WTC11 (cell line): ENCODE measurements at regions not wholly inside any gene's neighbourhood (a gene's known extent, or its start where the extent isn't known, plus 50 kb on each side); places are given as distances from the start of the nearest gene placed in this dataset.

Source experiments
- ATAC-seq: fragments of 200-7000 bp; cut with Tn5 transposase; 2 replicates; pipeline ENCODE4 v1.10.0; 2021; ENCODE audit warnings: mild to moderate bottlenecking, moderate library complexity
- CTCF ChIA-PET: fragments of 300-600 bp; sonication (Branson Sonifier 250); formaldehyde crosslinking; loops from one replicate; lab custom pipeline; 2021; ENCODE audit warnings: antibody characterized with exemption; lab: Charles Lee
- POLR2A ChIA-PET: fragments of 350-600 bp; sonication (Branson Sonifier 250); formaldehyde crosslinking; loops from one replicate; lab custom pipeline; 2021; ENCODE audit warnings: antibody characterized with exemption; lab: Charles Lee
- DNase-seq: peaks from one replicate; pipeline ENCODE4 v3.0.0; 2021; ENCODE audit warnings: low spot score
- H3K27ac Mint-ChIP-seq: 2 replicates; pipeline ENCODE4 v1.8.0; 2021; ENCODE audit warnings: mixed read lengths
- H3K27me3 Mint-ChIP-seq: 2 replicates; pipeline ENCODE4 v1.8.0; 2021; ENCODE audit warnings: low read depth, mild to moderate bottlenecking, moderate library complexity, mixed read lengths
- H3K36me3 Mint-ChIP-seq: 2 replicates; pipeline ENCODE4 v1.8.0; 2021; ENCODE audit warnings: mixed read lengths
- H3K4me1 Mint-ChIP-seq: 2 replicates; pipeline ENCODE4 v1.8.0; 2022; ENCODE audit warnings: mixed read lengths
- H3K4me3 Mint-ChIP-seq: 2 replicates; pipeline ENCODE4 v1.8.0; 2021; ENCODE audit warnings: mild to moderate bottlenecking, moderate library complexity, mixed read lengths
- H3K9me3 Mint-ChIP-seq: 2 replicates; pipeline ENCODE4 v1.8.0; 2021; ENCODE audit warnings: mixed read lengths
- ATF1 ChIP-seq: sonication (generic); formaldehyde crosslinking; IDR thresholded peaks from 2 replicates; pipeline ENCODE4 v1.8.1; 2023; ENCODE audit warnings: mild to moderate bottlenecking, moderate library complexity, missing genetic modification reagents
- CDX4 ChIP-seq: fragments of 250-450 bp; sonication (Bioruptor Pico); IDR thresholded peaks from 2 replicates; pipeline ENCODE4 v1.9.0; 2021; ENCODE audit warnings: moderate library complexity, mild to moderate bottlenecking, inconsistent platforms, borderline replicate concordance
- CREB1 ChIP-seq: sonication (generic); formaldehyde crosslinking; IDR thresholded peaks from 2 replicates; pipeline ENCODE4 v1.8.0; 2023; ENCODE audit warnings: mild to moderate bottlenecking, missing genetic modification reagents
- E2F4 ChIP-seq: sonication (generic); formaldehyde crosslinking; IDR thresholded peaks from 2 replicates; pipeline ENCODE4 v1.8.1; 2022; ENCODE audit warnings: low read depth, mild to moderate bottlenecking, moderate library complexity, missing genetic modification reagents, borderline replicate concordance
- EMX1 ChIP-seq: fragments of 250-450 bp; sonication (Bioruptor Pico); IDR thresholded peaks from 2 replicates; pipeline ENCODE4 v1.8.0; 2021; ENCODE audit warnings: mild to moderate bottlenecking
- ESRRA ChIP-seq: sonication (generic); formaldehyde crosslinking; IDR thresholded peaks from 2 replicates; pipeline ENCODE4 v1.8.1; 2022; ENCODE audit warnings: mild to moderate bottlenecking, missing genetic modification reagents, borderline replicate concordance
- HMGA2 ChIP-seq: fragments of 250-450 bp; sonication (Bioruptor Pico); IDR thresholded peaks from 2 replicates; pipeline ENCODE4 v1.4.0; 2021; ENCODE audit warnings: mild to moderate bottlenecking, moderate library complexity
- JAZF1 ChIP-seq: fragments of 250-450 bp; sonication (Bioruptor Pico); IDR thresholded peaks from 2 replicates; pipeline ENCODE4 v1.9.0; 2021; ENCODE audit warnings: moderate library complexity, mild to moderate bottlenecking, inconsistent platforms
- MXD4 ChIP-seq: fragments of 250-450 bp; sonication (Bioruptor Pico); IDR thresholded peaks from 2 replicates; pipeline ENCODE4 v1.8.0; 2021; ENCODE audit warnings: mild to moderate bottlenecking, moderate library complexity, borderline replicate concordance
- NFE2L1 ChIP-seq: sonication (generic); formaldehyde crosslinking; IDR thresholded peaks from 2 replicates; pipeline ENCODE4 v1.8.1; 2023; ENCODE audit warnings: missing genetic modification reagents
- NFYB ChIP-seq: sonication (generic); formaldehyde crosslinking; conservative IDR thresholded peaks from 2 replicates; pipeline ENCODE4 v1.8.0; 2022; ENCODE audit warnings: low read depth, missing genetic modification reagents
- NR2C2 ChIP-seq: sonication (generic); formaldehyde crosslinking; IDR thresholded peaks from 2 replicates; pipeline ENCODE4 v1.8.0; 2022; ENCODE audit warnings: mild to moderate bottlenecking, missing genetic modification reagents
- RELA ChIP-seq: sonication (generic); formaldehyde crosslinking; IDR thresholded peaks from 2 replicates; pipeline ENCODE4 v1.8.1; 2022; ENCODE audit warnings: missing genetic modification reagents, mild to moderate bottlenecking, borderline replicate concordance
- SMAD4 ChIP-seq: sonication (generic); formaldehyde crosslinking; IDR thresholded peaks from 2 replicates; pipeline ENCODE4 v1.8.0; 2022; ENCODE audit warnings: mild to moderate bottlenecking, missing genetic modification reagents
- STAT6 ChIP-seq: sonication (generic); formaldehyde crosslinking; conservative IDR thresholded peaks from 2 replicates; pipeline ENCODE4 v1.8.1; 2023; ENCODE audit warnings: mild to moderate bottlenecking, low read depth, missing genetic modification reagents, moderate library complexity
- TP53 ChIP-seq: sonication (generic); formaldehyde crosslinking; IDR thresholded peaks from 2 replicates; pipeline ENCODE4 v1.8.1; 2023; ENCODE audit warnings: mild to moderate bottlenecking, missing genetic modification reagents
- USF1 ChIP-seq: sonication (generic); formaldehyde crosslinking; IDR thresholded peaks from 2 replicates; pipeline ENCODE4 v1.8.0; 2022; ENCODE audit warnings: mild to moderate bottlenecking, missing genetic modification reagents
- ZNF232 ChIP-seq: sonication (generic); formaldehyde crosslinking; IDR thresholded peaks from 2 replicates; pipeline ENCODE4 v1.8.0; 2022; ENCODE audit warnings: mild to moderate bottlenecking, missing genetic modification reagents
- ZNF532 ChIP-seq: fragments of 250-450 bp; sonication (Bioruptor Pico); IDR thresholded peaks from 2 replicates; pipeline ENCODE4 v1.9.0; 2021; ENCODE audit warnings: mild to moderate bottlenecking, borderline replicate concordance

GRCh38 chr4:23062188-23062587, 369.5 kb downstream of the GBA3 start:
- H3K27ac Mint-ChIP-seq, result no peak overlapping the region
- TF ChIP-seq JAZF1 (CRISPR knock-in tag), result no peak
- no peak for TF ChIP-seq SMAD4 (CRISPR knock-in tag)
- no peak for TF ChIP-seq MXD4 (CRISPR knock-in tag)
- TF ChIP-seq NR2C2 (CRISPR knock-in tag), result no peak
- no peak for TF ChIP-seq ZNF232 (CRISPR knock-in tag)
- TF ChIP-seq RELA (CRISPR knock-in tag), result no peak
- TF ChIP-seq ESRRA (CRISPR knock-in tag), result no peak
- TF ChIP-seq NFE2L1 (CRISPR knock-in tag), result no peak
- no peak for TF ChIP-seq CDX4 (CRISPR knock-in tag)
- TF ChIP-seq CREB1 (CRISPR knock-in tag), result no peak
- TF ChIP-seq HMGA2 (CRISPR knock-in tag), result no peak
- no peak for TF ChIP-seq STAT6 (CRISPR knock-in tag)
- no peak for TF ChIP-seq EMX1 (CRISPR knock-in tag)
- TF ChIP-seq TP53 (CRISPR knock-in tag), result no peak
- no peak for TF ChIP-seq USF1
- TF ChIP-seq NFYB (CRISPR knock-in tag), result no peak
- TF ChIP-seq E2F4, result no peak
- no peak for TF ChIP-seq ATF1 (CRISPR knock-in tag)
- POLR2A ChIA-PET, result no interaction called here
- CTCF ChIA-PET, result no interaction called here
- H3K9me3 Mint-ChIP-seq, result peaks cover 6% of the 10 kb centered on the region
- H3K4me3 Mint-ChIP-seq, result no peak overlapping the region
- ATAC-seq, result no peak
- no peaks in the 10 kb centered on the region for H3K36me3 Mint-ChIP-seq
- peaks cover 11% of the 10 kb centered on the region for H3K4me1 Mint-ChIP-seq
- H3K27me3 Mint-ChIP-seq, result no peaks in the 10 kb centered on the region
- no peak for DNase-seq

- no peak overlapping the region for H3K4me3 Mint-ChIP-seq
- CTCF ChIA-PET, result no interaction called here
These were observed 368.7 kb downstream of the GBA3 start for GRCh38 chr4:23061431-23061830.

More at GRCh38 chr4:23061431-23061830, 368.7 kb downstream of the GBA3 start:
- H3K36me3 Mint-ChIP-seq, result no peaks in the 10 kb centered on the region
- peaks cover 4% of the 10 kb centered on the region; the same call in 1 of the 2 replicates for H3K9me3 Mint-ChIP-seq
- H3K27me3 Mint-ChIP-seq, result no peaks in the 10 kb centered on the region
- no peak overlapping the region for H3K27ac Mint-ChIP-seq
- DNase-seq (no peak), ATAC-seq (no peak)
- no peak for TF ChIP-seq NFE2L1 (CRISPR knock-in tag)
- TF ChIP-seq ZNF532 (CRISPR knock-in tag), result no peak
- POLR2A ChIA-PET, result no interaction called here
- peaks cover 11% of the 10 kb centered on the region for H3K4me1 Mint-ChIP-seq
